ENCODE measurements at regions not wholly inside any gene's neighbourhood (a gene's known extent, or its start where the extent isn't known, plus 50 kb on each side); places are given as distances from the start of the nearest gene placed in this dataset.
A peak's percentile ranks its signal among the peaks of the same experiment; 100 is the strongest.

- POLR2A ChIA-PET, result interaction anchor here (0.6 kb wide), 1 partner anchor 983 kb away, joined by 3 read pairs; no protein-coding TSS in a partner anchor
- CTCF ChIA-PET (ENCODE audit: unreplicated experiment), result no interaction called here
- BruUV-seq (replicated peaks), result no TSS peak
Measured at GRCh38 chr21:35171385-35171784, 122.3 kb upstream of the RUNX1 start.

DNA sequence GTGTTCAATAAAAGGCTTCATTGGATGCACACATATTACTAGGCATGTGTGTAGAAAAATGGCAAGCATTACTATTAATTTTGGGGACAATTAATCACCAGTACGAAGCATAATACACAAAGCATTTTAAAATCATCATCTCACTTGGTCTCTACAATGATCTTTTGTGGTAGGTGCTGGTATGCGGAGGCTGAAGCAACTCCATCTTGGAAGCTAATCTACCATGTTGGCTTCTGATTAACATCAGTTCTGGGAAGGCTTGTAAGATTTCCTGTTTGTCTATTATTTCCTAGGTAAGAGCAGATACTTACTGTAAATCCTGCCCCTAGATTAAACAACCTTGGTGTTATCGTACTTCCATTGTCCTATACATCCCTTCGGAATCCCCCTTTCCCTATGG lies 121.7 kb upstream of the RUNX1 start:
- Histone ChIP-seq H3K9me3 (ENCODE audit: low read length) (no peaks in the 10 kb centered on the region; the same call in 1 of the 2 replicates), H3K9me2 (ENCODE audit: insufficient read depth, low read length) (no peaks in the 10 kb centered on the region), H3K36me3 (ENCODE audit: insufficient read depth, low read length) (no peaks in the 10 kb centered on the region), H4K20me1 (ENCODE audit: insufficient read depth, low read length) (no peaks in the 10 kb centered on the region), H3K27ac (ENCODE audit: low read depth, low read length, poor library complexity, severe bottlenecking) (no peak overlapping the region), H3K4me2 (ENCODE audit: low read length) (peak overlapping the region; percentile 33), H3K79me2 (ENCODE audit: insufficient read depth, low read depth, low read length) (no peaks in the 10 kb centered on the region), H3K4me3 (ENCODE audit: low read depth, low read length, poor library complexity, severe bottlenecking) (peak overlapping the region; percentile 3), H3K4me1 (ENCODE audit: insufficient read depth, low read length, poor library complexity, severe bottlenecking) (peaks cover 34% of the 10 kb centered on the region), H2AFZ (ENCODE audit: low read length) (peak overlapping the region; percentile 26; the same call in 1 of the 2 replicates)
- BruUV-seq (replicated peaks), result no TSS peak
- TF ChIP-seq, protein P1, sequence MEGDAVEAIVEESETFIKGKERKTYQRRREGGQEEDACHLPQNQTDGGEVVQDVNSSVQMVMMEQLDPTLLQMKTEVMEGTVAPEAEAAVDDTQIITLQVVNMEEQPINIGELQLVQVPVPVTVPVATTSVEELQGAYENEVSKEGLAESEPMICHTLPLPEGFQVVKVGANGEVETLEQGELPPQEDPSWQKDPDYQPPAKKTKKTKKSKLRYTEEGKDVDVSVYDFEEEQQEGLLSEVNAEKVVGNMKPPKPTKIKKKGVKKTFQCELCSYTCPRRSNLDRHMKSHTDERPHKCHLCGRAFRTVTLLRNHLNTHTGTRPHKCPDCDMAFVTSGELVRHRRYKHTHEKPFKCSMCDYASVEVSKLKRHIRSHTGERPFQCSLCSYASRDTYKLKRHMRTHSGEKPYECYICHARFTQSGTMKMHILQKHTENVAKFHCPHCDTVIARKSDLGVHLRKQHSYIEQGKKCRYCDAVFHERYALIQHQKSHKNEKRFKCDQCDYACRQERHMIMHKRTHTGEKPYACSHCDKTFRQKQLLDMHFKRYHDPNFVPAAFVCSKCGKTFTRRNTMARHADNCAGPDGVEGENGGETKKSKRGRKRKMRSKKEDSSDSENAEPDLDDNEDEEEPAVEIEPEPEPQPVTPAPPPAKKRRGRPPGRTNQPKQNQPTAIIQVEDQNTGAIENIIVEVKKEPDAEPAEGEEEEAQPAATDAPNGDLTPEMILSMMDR (conservative IDR thresholded peaks at IDR 0.05; ENCODE audit: low read length), result no peak
- TF ChIP-seq EZH2phosphoT487 (IDR thresholded peaks at IDR 0.05; ENCODE audit: borderline replicate concordance, low read depth, low read length), result no peak
- ChIA-PET POLR2A (no interaction called here), CTCF (ENCODE audit: unreplicated experiment) (no interaction called here)
- intact Hi-C loops (cut with micrococcal nuclease; ENCODE audit: unreplicated experiment), result no loop called here
- no peak for DNase-seq (ENCODE audit: low spot score)

More at GRCh38 chr21:35171385-35171784, 122.3 kb upstream of the RUNX1 start:
- DNase-seq (ENCODE audit: low spot score), result no peak
- TF ChIP-seq, protein P1 (conservative IDR thresholded peaks at IDR 0.05; ENCODE audit: low read length), result no peak
- no peak for TF ChIP-seq EZH2phosphoT487 (IDR thresholded peaks at IDR 0.05; ENCODE audit: borderline replicate concordance, low read depth, low read length)
- Histone ChIP-seq H4K20me1 (ENCODE audit: insufficient read depth, low read length) (no peaks in the 10 kb centered on the region), H3K9me3 (ENCODE audit: low read length) (no peaks in the 10 kb centered on the region; the same call in 1 of the 2 replicates), H3K4me2 (ENCODE audit: low read length) (no peak overlapping the region), H3K4me1 (ENCODE audit: insufficient read depth, low read length, poor library complexity, severe bottlenecking) (peaks cover 34% of the 10 kb centered on the region), H3K9me2 (ENCODE audit: insufficient read depth, low read length) (no peaks in the 10 kb centered on the region), H3K4me3 (ENCODE audit: low read depth, low read length, poor library complexity, severe bottlenecking) (no peak overlapping the region), H2AFZ (ENCODE audit: low read length) (no peak overlapping the region), H3K79me2 (ENCODE audit: insufficient read depth, low read depth, low read length) (no peaks in the 10 kb centered on the region), H3K36me3 (ENCODE audit: insufficient read depth, low read length) (no peaks in the 10 kb centered on the region), H3K27ac (ENCODE audit: low read depth, low read length, poor library complexity, severe bottlenecking) (no peak overlapping the region)
- intact Hi-C loops (cut with micrococcal nuclease; ENCODE audit: unreplicated experiment), result no loop called here

DNA sequence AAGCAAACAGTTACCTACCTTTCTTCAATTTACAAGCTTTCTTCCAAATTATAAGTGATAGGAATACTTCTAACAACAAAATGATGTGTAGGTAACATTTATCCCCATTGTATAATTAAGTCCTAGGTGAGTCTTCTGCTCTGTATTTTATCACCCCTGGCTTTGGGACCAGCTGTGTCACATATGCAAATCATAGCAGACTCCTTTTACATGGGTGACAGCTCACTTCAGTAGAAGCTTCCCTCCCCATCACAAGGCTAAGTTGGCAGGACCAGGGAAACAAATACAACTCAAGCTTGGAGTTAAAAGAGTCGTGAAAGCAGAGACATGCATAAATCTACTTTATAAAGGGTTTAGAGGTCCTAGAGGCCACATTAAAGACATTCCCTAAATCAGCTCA lies 121.1 kb upstream of the RUNX1 start:
- Histone ChIP-seq H2AFZ (ENCODE audit: low read length) (peak overlapping the region; percentile 26; the same call in 1 of the 2 replicates), H3K36me3 (ENCODE audit: insufficient read depth, low read length) (no peaks in the 10 kb centered on the region), H3K4me3 (ENCODE audit: low read depth, low read length, poor library complexity, severe bottlenecking) (peak overlapping the region; percentile 3), H3K9me3 (ENCODE audit: low read length) (peaks cover under 1% of the 10 kb centered on the region; the same call in 1 of the 2 replicates), H4K20me1 (ENCODE audit: insufficient read depth, low read length) (no peaks in the 10 kb centered on the region), H3K27ac (ENCODE audit: low read depth, low read length, poor library complexity, severe bottlenecking) (no peak overlapping the region), H3K4me2 (ENCODE audit: low read length) (peak overlapping the region; percentile 33), H3K9me2 (ENCODE audit: insufficient read depth, low read length) (no peaks in the 10 kb centered on the region), H3K79me2 (ENCODE audit: insufficient read depth, low read depth, low read length) (no peaks in the 10 kb centered on the region), H3K4me1 (ENCODE audit: insufficient read depth, low read length, poor library complexity, severe bottlenecking) (peaks cover 34% of the 10 kb centered on the region)
- intact Hi-C loops (cut with micrococcal nuclease; ENCODE audit: unreplicated experiment), result no loop called here
- no peak for TF ChIP-seq EZH2phosphoT487 (IDR thresholded peaks at IDR 0.05; ENCODE audit: borderline replicate concordance, low read depth, low read length)
- TF ChIP-seq, protein P1 (conservative IDR thresholded peaks at IDR 0.05; ENCODE audit: low read length), result no peak
- peak; percentile 47 for DNase-seq (ENCODE audit: low spot score)
- CTCF ChIA-PET (ENCODE audit: unreplicated experiment), result no interaction called here
- POLR2A ChIA-PET, result interaction anchor here (0.7 to 1.0 kb wide), 2 partner anchors 19 to 140 kb away, joined by 3 to 4 read pairs; no protein-coding TSS in a partner anchor
- no TSS peak for BruUV-seq (replicated peaks)

All from OCI-LY7 (cell line).